HG03064 (cell line): ENCODE measurements at regions not wholly inside any gene's neighbourhood (a gene's known extent, or its start where the extent isn't known, plus 50 kb on each side); places are given as distances from the start of the nearest gene placed in this dataset.

ENCODE experiments used
- ATAC-seq: cut with Tn5 transposase; IDR thresholded peaks from one replicate; pipeline ENCODE4 v1.9.1; 2021; ENCODE audit warnings: low read depth; ENCODE audit not compliant: unreplicated experiment

DNA sequence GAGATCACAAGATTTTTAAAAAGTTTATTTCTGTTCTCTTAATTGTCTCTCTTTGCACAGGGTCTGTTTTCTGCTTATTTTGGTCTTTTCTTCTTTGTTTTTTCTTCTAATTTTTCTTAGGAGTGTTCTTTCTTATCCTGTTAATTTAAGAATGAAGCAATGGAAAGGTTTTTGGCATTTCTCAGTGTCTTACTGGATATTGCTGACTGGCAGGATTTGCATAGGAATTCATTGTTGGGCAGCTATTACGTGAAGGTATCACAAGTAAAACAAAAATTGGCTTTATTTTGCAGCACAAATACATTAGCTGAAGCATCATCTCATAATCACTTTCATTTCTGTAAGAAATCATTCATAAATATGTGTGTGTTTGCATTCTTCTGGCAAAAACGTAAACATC is 566.9 kb upstream of the CDH6 start:
- ATAC-seq = no peak

DNA sequence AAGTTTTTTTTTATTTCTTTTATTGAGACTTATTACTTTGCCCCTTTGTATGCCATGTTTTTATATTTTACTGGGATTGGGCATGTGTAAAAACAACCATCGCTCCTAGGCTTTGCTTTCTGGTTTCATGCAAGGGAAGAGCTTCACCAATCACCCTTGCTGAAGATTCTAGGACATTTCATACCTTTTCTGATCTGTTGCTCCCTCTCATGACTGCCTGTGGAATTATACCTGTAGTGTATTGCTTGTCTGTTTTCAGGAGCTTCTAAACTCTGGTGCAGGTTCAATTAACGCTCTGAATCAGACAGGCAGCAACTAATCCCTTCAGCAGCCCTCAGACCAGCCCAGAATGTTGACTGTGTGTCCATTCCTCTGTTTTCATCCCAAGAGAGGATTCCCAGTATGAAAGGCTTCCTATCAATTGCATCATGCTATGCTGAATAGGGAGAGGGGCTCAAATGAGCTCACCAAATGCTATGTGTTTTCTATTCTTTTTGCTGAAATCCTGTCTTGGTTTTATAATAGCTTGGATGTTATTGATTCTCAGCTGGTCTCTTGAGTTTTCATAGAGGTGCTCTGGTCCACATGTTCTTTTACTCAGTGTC is 572.9 kb upstream of the CDH6 start:
- no peak for ATAC-seq

DNA sequence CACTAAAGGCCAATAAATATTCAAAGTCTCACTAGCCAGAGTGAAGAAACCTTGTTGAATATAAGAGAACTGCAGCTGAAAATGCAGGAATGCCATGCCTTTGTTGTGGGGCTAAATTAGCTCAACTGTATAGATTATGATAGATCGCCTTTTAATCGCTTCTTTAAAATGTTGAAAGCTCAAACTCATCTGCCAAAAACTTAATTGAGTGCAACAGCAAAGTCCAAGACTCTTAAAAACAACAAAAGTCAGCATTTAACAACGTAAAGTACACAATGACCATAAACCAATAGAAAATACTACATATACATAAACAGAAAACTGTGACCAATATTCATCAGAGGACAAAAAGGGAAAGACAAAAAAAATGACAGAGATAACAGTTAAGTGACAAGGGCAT is 585.0 kb upstream of the CDH6 start:
- no peak for ATAC-seq

DNA sequence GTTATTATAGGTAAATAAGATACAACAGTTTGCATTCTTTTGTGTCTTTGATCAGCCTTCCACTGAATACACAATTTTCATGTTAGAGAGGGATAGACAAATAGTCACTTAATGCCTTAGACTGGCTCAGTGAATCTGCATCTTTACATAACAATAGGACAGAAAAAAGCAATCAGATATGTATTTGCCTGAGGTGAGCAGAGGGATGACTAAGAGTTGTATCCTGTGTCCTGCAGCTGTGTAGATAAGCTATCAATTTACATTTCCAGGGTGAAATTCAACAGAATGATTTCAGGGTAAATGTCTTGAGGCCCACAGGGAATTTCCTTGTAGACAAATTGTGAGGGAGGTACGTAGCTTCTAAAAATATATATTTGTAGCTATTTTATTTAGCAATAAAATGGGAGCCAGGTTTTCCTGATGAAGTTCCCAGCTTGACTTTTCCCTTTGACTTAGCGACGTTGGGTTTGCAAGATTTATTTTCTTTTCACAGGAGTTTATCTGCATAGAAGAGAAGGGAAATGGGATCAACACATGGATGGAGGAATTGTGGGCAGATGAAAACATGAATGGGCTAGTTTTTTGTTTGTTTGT is 586.1 kb upstream of the CDH6 start:
- no peak for ATAC-seq

DNA sequence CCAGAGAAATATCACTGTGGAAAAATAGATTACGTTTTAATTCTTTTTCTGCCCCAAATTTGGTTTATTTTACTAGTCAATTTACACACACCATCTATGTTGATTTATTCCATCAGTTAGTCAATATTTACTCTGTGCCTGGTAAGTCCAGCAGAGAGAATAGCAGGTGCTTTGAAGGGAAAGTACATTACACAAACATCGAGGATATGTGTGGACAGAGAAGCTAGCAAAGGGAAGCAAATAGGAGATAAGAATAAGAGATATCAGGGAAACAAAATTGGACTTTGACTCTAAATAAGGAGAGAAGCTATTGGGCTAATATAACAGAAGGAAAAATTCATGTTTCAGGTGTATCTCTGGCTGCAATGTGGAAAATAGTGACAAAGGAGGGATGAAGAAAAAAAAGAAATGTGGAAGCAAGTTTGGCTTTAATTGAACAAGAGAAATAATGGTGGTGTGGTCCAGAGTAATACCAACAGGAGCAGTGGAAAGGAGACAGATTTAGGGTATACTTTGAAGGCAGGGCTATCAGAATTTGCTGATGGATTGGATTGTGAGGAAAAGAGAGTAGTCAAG is 587.7 kb upstream of the CDH6 start:
- no peak for ATAC-seq

DNA sequence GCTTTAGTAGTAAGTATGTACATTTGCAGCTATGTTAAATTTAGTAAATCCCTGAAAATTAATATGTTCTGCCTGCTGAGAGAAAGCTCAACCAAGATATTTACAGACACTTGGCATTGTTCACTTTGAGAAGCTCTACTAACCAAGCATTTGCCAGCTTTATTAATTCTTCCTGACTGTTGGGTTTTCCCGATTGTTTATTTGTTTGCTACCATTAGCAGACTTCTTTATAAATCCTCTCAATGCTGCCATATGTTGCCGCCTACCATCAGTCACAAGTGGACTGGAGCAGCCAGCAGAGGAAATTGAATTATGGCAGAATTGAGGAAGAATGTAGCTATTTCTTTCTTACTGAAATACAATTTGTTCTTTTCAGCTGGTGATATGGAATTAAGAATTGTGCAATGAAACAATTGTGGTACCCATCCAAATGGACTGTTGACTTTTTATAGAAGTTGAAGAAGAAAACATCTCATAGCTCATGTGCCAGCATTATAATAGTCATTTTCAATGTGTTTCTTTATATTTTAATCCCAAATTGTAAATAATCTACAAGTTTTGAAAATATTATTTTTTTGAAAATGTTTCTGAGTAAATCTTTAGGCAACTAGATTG is 588.7 kb upstream of the CDH6 start:
- no peak for ATAC-seq

DNA sequence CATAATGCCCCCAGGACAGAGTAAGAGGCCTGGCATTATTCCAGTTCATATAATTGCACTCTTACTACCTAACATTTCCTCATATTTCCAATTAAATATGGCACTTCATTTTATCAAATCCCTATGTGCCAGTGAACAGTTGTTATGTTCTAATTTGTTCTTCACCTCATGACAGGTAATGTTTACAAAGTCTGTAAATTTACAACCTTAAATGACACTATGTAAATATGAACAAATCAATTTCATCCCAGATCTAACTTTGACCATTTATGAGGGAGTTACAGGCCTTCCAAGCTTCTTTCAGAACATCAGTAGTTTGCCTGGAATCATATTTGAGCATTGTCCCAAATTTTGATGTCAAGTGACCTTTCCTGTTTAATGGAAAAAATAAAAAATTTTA is 592.6 kb upstream of the CDH6 start:
- no peak for ATAC-seq

DNA sequence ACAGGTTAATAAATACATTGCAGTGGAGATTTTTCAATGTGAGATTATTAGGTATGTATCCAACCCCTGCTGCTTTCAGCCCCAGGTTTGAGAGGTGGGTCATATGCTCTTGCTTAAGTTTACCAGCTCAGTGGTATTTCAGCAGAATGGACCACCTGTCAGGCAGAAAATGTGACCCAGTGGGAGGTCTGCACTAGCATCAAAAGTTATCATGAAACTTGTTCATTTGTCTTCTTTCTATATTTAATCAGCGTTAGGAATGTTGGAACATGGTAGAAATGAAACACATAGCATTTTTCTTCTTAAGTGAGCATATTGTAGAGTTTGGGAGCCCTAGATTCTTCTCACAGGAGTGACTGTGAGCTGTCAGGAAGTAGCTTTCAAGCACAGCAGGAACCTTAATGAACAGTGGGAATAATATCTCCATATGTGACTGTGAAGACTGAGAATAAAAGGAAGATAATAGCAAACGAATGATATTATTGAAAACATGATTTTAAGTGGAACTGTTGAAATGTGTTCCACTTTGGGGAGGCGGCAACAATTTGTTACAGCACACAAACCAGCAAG is 596.9 kb upstream of the CDH6 start:
- no peak for ATAC-seq

DNA sequence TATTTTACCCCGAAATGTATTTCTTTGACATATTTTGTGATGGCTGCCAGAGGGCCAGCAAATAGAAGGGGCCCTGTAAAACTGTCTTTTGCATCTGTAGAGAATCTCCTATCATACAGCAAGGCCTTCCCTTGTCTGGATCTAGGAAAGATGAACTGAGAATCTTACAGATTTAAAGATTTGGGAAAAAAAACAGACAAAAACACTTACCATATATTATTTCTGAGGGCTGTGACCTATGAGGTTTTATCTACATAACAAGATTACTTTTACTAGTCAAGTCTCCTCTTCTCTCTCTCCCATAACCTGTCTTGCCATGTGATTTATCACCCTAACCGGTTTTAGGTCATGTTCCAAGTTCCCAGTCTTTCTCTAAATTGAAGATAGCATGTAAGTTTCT is 599.2 kb upstream of the CDH6 start:
- ATAC-seq = no peak

DNA sequence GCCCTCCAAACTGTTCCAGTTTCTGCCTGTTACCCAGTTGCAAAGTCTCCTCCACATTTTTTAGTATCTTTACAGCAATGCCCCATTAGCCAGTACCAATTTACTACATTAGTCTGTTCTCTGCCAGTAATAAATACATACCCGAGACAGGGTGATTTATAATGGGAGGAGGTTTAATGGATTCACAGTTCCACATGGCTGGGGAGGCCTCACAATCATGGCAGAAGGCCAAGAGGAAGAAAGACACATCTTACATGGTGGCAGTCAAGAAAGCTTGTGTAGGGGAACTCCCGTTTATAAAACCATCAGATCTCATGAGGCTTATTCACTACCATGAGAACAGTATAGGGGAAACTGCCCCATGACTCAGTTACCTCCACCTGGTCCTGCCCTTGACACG is 600.7 kb upstream of the CDH6 start:
- no peak for ATAC-seq

DNA sequence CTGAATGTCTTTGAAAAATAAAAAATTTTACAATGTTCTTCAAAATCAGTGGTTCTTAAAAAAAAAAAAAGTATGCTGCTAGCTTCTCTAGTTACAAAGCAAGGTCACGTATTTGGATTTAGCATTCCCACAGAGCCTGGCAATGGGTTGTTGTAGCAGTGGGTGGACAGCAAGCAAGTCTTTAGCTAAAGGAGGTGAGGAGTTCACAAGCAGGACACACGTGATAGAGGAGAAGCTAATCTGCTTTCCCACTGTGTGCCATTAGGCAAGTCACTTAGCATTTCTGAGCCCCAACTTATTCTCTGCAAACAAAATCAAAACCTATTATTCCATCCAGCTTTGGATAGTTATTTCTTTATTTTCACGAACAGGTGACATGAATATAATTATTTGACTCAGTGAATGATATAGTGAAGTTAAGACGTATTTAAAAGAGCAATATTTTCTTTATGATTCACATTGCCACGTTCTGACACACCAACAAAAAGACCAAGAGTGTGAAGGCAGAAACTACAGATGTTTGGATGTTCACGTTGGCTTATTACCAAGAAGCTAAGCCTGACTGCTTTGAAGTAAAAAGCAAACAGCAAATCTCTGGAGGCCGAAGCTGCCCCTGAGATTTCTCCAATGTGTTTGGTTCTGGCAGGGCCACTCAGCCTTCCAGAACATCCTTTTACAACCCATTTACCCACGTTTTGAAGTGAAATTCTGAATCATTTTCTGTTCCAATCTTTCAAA is 612.1 kb upstream of the CDH6 start:
- ATAC-seq = no peak

DNA sequence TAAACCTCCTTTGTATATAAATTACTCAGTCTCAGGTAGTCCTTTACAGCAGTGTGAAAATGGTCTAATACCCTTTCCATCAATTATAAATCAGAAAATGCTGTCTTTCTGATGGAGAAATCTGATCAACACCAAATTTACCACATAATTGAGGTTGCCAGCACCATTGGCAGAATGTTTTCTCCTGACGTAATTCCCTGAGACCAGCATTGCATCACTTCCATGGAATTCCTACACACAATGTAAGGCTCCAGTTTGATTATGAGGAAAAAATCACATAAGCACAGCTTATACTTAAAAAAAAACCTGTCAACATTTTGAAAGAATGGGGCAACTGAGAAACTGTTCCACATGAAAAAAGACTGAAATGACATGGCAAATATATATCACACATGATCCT is 618.7 kb upstream of the CDH6 start:
- ATAC-seq = no peak

DNA sequence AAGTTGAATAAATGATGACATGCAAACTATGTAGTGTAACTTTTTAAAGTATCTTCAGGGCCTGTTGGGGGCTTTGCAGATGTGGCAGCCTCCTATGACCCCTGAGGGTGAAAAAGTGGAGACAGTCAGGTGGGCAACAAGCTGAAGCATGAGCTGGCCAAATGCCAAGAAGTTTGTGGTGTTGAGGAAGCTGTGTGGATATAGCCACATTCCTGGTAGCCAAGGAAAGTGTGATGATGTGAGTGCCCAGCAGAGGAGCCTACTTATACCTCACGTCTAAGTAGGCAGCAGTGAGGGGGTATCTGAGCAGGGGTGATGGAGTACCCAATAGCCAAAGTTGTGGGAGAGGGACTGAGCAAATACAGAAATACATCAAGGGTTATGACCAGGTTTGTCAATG is 621.2 kb upstream of the CDH6 start:
- no peak for ATAC-seq

DNA sequence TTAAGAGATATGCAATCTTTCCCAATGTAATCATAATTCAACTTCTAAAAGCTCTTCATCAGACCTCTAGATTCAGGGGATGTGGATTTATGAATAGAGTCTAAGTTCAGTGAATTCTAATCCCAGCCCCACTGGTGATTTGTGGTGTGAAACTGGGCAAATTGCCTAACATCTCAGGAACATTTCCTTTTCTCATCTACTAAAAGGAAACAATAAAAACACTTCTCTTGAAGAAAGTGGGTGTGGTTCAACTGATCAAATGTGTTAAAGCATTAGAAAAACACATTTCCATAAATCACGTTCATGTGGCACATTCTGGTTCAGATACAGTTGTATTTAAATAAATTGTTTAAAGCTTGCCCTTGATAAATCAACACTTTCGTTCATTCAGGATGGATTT is 631.7 kb upstream of the CDH6 start:
- ATAC-seq = no peak

DNA sequence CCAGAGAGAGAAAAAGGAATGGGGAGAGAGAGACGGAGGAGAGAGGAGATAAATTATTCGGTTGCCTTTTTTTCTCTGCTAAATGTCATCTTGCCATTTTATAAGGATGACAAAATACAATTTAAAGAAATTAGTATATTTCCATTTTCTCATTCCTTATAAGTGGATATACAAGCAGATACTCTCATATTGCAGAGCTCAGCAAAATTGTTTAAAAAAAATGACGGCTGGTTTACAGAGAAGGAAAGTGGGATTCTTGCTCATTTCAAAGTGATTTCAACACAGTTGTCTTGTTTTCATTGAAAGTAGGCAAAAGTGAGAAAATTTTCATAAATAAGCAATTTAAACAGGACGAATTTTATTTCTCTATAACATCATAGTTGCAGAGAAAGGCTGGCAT is 641.9 kb upstream of the CDH6 start:
- no peak for ATAC-seq

DNA sequence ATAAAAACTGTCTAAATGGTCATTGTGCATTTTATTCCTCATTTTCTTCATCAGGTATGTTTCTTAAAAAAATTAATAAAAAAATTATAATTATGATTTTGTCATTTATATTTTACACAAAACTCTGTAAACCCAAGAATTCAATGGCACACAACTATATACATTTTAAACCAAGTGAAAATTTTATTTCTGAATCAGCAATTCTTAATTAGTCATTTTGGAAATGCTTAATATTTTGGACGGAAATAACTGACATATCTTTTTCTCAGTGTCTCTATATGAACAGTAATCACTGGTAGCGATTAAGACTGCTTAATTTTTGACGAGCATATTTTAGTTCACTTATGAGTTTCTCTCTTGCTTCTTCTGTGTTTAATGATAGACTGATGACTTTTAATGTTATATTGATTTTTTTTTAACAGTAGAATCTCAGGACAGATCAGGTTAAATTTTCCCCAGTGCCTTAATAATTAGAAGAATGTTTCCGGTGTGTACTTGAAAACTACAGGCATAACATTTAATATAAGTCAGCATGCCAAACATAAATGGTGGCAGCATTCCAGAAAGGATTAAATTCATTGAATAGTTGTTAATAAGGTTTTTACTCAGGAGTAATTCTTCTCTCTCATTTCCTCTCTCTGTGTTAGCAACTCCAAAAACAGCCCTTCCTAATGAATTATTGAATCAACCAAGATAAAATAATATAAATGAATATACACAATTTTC is 644.7 kb upstream of the CDH6 start:
- no peak for ATAC-seq

DNA sequence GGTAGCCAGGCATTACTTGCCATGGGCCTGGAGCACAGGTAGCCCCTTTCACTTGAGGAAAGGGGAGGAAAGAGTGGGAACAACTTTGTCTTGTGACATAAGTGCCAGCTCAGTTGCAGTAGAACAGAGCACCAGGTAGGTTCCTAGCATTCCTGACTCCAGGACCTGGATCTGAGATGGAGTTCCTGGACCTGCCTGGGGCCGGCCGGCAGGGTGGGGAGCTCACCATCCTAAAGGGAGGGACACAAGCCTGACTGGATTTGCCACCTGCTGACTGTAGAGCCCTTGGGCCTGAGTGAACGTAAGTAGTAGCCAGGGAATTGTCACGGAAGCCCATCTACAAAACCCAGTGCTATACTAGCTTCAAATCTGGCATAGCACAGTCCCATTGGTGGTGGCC is 653.3 kb upstream of the CDH6 start:
- no peak for ATAC-seq

DNA sequence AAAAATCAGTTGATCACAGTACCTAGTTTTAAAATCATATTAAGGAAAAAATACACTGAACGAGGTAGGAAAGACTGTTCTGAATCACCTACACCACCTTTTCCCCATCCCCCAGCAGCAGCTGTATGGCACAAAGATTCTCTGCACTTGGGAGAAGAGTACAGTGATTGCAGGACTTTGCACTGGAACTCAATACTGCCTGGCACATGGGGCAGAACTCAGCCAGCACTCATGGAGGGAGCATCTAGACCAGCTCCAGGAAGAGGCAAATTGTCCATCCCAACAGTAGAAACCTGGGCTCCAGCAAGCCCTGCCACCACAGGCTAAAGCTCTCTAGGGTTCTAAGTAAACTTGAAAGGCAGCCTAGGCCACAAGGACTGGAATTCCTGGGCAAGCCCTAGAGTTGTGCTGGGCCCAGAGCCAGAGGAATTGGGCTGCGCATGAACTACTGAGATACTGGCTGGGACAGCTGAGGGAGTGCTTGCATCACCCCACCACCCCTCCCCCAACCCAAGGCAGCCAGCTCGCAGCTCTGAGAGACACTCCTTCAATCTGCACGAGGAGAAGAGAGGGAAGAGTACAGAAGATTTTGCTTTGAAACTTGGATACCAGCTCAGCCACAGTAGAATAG is 654.4 kb upstream of the CDH6 start:
- no peak for ATAC-seq

DNA sequence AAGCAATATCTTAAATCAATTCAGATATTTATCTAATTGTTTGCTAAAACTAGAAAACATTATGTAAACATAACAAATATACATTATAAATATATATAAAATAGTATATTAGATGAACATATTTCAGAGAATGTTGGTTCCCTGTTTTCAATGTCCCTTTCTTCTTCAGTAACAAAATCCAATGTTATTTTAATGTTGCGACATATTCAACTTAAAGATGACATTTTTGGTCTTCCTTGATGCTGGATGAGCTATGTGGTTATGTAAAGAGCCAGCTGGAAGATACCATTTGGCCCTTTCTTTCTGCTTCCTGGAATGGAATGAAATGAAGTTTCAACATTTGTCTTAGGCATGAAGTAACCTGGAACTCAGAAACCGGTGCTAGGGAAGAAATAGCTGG is 668.1 kb upstream of the CDH6 start:
- no peak for ATAC-seq

DNA sequence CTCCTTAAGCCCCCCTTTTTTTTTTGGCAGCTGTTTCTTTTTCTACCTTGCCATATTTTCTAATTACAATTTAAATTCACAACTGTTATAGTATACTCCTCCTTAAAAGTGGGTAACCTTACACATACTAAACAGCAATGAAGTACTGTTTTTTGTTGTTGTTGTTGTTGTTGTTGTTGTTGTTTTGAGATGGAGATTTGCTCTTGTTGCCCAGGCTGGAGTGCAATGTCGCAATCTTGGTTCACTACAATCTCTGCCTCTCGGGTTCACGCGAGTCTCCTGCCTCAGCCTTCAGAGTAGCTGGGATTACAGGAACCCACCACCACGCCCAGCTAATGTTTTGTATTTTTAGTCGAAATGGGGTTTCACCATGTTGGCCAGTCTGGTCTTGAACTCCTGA is 669.1 kb upstream of the CDH6 start:
- ATAC-seq = no peak
